ENCODE measurements at regions not wholly inside any gene's neighbourhood (a gene's known extent, or its start where the extent isn't known, plus 50 kb on each side); places are given as distances from the start of the nearest gene placed in this dataset.

DNA sequence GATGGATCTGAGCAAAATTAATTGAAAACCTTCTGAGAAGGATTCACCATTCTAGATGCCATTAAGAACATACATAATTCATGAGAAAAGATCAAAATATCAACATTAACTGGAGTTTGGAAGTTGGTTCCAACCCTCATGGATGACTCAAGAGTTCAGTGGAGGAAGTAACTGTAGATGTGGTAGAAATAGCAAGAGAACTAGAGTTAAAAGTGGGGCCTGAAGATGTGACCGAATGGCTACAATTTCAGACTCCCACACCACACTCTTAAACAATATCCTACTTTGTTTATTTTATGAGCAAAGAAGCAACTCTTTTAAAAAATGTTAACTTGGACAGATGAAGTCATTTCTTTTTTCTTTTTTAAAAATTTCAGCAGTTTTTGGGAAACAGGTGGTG is 354.3 kb downstream of the KLF12 start:
- no peak for DNase-seq

DNA sequence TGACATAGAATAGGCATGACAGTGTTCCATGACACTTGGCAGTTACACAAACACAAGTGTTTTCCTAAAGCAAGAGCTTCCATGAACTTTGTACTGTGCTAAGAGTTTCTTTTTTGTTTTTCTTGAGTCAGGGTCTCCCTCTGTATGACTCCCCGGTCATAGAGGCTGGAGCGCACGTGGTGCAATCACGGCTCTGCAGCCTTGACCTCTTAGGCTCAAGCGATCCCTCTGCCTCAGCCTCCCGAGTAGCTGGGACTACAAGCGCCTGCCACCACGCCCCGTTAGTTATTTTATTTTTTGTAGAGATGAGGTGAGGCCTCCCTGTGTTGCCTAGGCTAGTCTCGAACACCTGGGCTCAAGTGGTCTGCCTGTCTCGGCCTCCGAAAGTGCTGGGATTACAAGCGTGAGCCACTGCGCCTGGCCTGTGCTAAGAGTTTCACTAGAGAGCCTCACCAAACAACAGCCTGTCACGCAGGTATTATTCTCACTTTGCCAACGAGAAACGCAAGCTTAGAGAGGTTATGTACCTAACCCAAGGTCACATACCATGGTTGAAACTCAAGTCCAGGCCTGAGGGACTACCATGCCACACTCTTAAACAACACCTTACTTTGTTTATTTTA is 355.9 kb downstream of the KLF12 start:
- DNase-seq, result no peak

DNA sequence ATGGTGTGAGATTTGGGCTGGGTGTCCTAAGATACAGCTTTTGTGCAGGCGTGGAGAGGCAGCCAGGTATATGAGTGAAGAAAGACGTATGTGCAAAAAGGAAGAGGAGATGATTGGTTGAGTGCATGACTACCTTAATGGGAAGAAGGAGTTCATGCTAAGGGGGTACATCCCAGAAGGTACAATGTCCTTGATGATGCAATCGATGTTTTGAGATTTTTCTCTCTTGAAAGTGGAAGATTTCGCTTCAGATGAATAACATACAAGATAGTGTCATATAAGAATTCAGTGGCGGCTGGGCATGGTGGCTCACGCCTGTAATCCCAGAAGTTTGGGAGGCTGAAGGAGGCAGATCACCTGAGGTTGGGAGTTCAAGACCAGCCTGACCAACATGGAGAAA is 357.1 kb downstream of the KLF12 start:
- no peak for DNase-seq

DNA sequence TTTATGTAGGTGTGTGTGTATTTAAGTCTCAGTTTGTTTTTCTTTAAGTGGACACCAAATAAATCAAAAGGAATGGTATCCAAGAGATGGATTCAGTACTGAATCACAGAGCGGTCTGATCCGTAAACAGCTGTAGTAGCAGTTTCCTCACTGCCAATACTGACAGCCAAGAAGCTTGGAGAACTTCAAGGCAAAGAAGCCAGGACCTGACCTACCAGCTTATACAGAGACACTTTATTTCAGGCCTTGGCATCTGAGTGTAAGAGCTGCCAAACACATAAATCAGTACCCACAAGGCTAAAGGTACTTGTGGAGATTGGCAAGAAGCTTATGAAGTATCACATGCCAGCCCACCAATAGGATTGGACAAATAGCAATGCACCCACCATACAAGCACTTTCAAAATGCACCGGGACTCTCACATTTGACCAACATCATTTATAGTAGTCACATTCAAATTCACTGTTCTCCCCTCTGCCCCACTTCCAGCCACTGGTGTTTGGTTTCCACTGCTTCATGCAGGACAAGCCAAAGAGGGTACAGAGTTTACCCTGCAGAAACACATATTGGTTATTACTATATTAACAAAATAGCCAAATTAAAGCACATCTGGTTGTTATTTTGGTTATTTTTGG is 357.9 kb downstream of the KLF12 start:
- no peak for DNase-seq

DNA sequence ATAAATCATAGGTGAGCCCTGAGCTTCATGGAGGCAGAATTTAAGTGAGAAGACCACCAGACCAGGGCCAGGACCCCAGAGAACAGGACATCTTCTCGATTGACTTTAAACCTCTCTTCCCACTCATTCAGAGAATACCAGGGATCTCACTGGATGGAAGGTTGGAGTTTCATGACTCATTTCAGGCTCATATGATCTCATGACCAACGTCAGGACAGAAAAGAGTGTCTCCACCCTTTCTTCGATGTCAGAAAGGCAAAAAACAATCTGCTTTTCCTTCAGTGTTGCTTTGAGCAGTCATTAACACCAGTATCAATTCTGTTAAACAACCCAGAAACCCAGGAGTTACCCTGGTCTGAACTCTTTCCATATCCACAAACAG is 361.0 kb downstream of the KLF12 start:
- no peak for DNase-seq

DNA sequence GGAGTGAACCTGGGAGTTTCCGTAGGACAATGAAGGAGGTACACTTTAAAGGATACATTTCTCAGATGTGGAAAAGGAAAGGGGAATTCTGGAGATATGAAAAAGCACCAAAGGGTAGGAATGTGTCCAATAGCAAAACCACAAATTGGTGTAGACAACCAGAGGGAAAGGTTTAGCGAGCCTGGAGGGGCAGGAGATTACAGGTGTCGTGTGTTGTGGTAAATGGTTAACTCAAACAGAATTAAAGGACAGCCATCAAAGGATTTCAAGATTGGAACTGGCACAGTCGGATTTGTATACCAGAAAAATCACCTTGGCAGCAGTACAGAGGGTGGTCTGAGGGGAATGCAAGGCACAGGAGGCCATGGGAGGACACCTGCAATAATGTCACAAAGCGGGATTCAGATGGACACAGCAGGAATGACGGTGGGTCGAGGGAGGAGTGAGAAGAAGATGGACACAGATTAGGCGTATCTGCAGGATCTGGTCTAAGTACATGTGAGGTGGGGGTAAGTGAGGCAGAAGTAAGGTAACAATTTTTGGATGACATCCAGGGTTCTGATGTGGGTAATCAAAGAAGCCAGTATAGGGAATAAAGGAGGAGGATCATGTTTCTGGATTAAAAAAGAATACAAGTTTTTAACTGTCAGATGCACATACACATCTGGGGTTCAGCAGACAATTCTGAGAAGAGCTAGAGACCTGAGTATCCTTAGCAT is 361.6 kb downstream of the KLF12 start:
- DNase-seq, result no peak

DNA sequence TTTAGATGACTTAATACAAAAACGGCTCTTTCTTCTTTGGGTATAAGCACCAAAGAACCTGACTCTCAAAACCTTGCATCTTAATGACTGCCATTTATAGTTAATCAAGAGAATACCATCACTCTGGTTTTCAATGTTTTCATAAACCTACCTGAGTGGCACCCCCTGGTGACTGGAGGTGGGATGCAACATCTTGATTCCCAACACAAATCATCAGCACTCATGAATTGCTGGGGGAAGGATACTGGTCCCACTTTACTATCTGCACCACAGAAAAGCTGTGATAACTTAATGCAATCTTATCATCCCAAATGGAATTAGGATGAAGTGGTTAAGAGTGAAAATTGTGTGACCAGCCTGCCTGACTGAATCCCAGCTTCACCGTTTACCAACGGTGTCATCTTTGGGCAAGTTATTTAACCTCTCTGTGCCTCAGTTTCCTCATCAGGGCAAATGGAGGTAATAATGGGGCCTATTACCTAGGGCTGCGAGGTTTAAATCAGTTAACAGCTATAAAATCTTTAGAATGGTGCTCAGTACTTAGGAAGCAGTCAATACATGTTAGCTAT is 366.4 kb downstream of the KLF12 start:
- no peak for DNase-seq

DNA sequence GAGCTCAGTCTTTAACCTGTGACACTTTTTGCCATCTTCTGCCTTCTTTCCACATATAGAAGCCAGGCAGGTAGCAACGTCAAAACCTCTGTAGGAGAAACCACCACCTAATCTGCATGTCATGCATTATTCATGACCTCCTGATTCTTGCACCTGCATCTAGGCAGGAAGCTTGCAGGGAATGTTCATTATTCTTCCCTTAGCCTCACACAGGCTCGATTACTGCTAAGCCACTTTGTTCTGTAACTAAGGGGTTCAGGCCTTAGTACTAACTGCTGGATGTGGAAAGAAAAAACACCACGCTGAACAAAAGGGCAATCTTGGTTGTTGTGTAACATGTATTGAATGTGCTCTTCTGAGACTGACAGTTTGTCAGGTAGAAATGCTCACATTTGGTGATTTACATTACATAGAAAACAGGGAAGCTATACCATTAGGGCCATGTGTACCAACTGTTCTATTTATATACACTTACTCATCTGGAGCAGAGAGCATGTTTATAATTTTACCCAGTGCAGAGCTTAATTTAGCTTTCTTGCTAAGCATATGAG is 366.9 kb downstream of the KLF12 start:
- DNase-seq, result no peak

DNA sequence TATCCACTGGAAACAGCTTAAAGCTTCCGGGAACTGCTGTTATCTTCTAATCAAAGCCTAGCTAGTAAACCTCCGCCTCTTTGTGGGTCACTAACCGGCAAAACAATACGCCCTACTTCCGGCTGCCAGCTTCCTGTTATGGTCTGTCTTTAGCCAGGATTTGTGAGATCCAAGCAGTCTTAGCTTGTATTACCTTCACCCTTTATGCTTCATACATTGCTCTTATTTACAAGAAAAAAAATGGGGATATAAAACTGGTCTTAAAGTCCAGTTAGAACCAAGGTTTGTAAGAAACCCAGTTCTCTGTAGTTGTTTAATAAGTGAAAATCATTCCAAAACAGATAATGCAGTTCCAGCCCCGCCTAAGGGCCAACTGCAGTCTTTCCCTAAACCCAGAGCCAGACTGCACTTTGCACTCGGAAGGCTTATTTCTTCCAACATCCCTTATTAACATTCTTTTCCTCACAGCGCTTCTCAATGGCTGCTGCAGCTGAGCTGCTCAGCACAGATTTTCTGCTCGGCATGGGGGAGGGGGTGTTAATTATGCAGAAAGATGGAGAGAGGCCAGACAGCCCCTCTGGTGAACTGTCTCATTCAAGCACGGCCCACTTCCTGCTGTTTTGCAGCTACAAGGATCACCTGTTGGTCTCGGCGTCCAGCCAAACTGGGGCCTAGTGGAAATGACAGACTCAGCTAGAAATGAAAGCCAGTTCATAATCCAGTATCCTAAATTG is 368.4 kb downstream of the KLF12 start:
- peak; percentile 25 for DNase-seq

DNA sequence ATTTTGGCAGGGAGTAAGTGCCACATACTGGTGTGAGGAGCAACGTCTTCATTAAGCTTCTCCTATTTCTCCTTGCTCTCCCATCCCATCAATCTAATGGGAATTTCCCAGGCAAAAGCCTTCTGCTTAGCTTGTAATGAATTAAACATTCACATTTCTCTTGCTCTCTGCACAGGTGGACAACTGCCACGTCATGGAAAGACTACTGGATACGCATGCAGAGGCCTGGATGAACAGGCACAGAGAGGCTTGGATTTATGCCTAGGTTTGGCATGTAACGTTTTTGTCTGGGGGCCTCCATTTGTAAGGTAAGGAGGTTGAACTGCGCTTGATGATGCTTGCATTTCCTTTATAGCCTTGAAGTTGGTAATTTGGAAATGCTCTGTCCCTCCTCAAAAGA is 374.8 kb downstream of the KLF12 start:
- no peak for DNase-seq

DNA sequence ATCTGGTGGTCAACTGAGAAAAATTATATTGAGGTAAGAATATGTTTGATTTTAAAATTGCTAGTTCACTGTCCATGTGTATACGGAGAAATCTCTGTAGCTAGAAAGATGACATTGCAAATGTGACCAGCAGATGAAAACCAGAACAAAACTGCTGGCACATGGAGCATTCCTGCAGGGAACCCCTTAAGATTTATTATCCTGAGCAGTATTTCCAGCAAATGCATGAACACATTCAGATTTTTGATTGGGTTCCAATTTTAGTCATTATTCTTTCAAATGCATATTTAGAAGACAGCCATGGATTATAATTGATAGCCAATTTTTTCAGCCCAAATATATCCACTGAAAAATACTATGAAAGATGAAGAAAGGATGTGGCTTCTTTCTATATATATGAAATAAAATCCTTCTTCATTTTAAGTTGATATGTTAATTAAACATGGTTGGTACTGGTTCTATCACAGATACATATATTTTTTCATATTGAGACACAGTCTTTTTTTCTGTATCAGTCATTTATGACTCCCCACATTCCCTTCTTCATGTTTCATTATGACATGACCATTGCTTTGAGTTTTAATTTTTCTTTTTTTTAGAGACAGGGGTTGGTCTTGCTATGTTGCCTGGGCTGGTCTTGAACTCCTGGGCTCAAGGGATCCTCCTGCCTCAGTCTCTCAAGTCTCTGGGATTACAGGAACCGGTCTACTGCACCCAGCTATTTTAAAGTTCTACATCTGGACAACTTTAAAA is 376.5 kb downstream of the KLF12 start:
- no peak for DNase-seq

DNA sequence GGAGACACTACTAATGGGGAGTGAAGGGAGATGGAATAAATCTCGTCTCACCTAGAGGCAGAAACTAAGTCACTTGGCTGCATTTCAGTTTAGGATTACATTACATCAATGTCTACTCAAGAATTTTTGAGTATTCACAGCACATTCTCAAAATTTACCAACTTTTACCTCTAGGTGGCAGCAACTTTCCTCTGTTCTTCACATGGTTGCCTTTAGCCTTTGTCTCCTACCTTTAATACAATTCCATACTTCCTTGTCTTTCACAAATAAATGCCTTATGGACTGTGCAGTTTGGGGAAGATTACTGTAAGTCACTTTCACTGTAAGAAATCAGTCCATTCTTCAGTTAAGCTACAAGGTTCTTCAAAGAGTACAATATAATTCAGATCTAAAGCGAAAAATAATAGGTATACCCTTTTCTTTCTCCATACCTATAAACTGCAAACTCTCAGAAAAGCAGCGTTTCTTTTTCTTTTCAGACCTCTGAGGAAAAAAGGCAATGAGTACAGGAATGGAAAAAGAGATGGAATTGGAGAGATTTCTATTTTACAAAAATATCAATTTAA is 379.4 kb downstream of the KLF12 start:
- DNase-seq, result peak; percentile 17

DNA sequence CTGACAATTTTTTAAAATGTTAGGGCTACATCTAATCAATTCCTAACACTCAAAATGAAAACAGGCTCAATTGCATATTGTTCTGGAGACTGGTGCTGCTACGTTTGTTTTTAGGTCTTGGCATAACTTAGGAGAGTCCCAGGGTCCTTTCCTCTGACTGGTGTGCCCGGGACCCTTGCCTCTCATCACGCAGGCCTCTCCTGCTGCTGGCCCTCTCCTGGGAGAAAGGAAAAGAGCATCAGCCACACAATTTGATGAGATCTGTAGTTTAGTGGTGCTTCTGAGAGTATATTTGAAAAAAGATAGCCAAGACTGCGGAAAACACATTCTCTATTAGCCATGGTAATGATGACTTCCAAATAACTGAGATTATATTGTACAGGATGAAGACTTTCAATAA is 380.0 kb downstream of the KLF12 start:
- no peak for DNase-seq

DNA sequence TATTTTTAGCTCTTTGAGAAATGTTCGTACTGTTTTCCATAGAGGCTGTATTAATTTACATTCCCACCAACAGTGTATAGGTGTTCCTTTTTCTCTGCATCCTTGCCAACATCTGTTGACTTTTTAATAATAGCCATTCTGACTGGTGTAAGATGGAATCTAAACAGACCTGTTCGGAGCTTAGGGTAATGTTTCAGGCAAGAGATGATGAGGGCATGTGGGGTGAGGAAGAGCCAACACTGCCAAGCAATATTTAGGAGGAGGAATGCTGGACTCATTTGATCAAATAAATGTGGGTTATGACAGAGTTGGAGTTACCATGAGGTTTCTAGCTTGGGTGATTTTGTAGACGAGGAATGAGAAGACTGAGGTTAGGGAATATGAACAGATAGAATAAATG is 382.9 kb downstream of the KLF12 start:
- no peak for DNase-seq

DNA sequence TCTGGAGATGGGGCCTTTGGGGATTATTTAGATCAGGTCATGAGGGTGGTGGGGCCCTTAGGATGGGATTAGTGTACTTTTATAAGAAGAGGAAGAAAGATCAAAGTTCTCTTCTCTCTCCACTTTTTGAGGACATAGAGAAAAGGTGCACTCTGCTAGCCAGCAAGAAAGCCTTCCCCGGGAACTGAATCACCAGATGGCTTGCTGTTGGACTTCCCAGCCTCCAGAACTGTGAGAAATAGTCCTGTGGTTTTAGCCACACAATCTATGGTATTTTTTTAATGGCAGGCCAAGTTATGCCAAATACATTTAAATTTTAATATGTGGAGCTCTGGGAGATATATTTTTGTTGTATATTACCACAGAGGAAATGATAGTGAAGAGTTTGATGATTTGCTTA is 385.8 kb downstream of the KLF12 start:
- DNase-seq, result no peak

DNA sequence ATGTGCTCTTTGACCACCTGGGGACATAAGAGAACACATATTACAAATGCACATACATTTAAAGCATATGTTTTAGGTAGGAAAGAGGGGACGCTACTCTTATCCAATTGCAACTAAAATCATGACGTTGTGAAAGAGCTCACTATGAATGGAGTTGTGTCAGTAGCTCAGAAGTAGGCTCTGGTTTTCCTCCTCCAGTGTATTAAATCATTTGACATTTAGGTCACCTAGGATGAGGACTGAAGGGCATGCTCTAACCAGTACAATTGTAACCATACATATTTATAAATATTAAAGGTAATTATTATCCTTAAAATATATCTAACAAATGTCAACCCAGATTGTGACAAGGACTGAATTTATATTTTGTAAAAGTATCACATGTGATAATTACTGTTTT is 389.0 kb downstream of the KLF12 start:
- DNase-seq, result no peak

DNA sequence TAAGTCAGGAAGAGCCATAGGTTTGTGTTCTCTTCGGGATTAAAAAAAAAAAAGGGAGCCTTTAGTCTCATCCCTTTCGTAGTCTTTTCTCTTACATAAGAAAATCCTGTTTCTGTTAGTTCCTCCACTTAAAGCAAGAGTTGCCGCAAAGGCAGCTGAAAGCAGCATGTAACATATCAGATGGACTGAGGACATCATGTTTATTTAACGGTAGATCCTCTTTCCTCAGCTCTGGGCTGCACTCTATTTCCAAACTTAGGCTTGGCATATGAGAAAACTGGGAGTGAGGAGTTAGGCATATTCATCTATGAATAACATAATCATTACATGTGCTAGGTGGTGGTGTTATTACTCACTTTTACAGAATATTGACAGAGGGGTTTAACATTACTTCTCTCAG is 391.2 kb downstream of the KLF12 start:
- no peak for DNase-seq

DNA sequence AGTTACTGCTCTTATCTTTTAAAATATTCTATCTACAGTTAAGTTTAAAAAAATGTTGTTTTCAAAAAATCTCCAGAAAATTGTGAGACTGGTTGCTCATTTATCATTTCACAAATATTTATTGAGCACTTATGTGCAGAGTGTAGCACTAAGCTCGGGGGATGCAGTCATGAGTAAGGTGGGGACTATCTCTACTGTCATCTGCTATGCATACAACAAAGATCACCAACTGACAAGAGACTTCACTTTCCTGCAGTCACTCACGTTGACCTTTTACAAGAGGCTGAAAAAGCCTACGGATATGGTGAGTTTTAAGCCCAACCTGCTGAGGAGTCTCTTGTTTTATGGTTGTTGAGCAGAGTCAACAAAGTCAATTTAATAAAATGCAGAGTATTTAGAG is 392.5 kb downstream of the KLF12 start:
- no peak for DNase-seq

DNA sequence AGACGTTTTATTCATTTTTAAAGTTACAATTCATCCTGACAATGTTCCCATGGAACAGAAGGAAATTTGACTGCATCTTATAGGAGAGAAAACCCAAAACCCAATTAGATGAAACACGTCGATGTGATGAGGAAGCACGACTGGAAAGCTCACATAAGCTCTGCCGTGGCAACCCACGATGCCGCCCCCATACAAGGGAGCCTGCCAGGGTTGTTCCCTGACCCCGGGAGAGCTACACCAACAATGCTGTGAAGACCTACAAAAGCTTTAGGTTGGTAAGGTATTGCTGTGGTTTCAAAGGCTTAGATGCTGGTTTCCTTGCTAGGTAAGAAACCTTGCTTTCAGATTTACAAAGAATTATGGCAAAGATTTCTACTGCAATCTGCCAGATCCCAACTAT is 393.1 kb downstream of the KLF12 start:
- DNase-seq, result no peak

DNA sequence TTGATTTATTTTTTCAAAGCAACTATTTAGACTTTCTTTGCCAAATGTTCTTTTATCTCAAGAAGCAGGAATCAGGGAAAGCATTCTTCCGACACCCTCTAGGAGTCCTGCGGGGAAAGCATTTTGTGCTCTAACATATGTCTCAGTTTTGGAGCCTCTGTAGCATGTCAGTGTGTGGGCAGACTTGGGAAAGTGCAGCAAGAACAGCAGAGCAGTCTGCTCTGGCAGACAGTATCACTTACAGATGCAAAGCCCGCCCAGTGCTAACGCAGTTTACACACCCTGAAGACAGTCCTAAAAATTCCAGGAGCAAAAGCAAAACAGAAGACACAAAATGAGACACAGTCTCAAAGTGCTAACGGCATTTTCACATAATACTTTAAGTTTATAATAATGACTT is 393.5 kb downstream of the KLF12 start:
- DNase-seq, result no peak

DNA sequence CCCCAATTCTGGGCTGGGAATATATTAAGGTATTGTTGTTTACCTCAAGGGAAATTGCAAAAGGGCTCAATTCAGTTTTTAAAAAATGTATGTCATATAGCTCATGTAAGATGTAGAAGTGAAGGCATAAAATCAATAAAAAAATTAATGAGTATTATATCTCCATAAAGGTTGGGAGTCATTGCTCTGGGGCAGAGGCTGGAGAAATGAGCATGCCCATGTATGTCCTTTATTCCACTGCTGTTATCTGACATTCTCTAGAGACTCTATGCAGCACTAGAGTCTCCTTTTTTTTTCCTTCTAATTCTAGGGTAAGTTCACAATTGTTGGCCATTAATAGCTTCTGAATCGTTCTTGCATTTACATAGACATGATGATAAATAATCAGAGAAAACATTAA is 394.8 kb downstream of the KLF12 start:
- DNase-seq, result no peak

DNA sequence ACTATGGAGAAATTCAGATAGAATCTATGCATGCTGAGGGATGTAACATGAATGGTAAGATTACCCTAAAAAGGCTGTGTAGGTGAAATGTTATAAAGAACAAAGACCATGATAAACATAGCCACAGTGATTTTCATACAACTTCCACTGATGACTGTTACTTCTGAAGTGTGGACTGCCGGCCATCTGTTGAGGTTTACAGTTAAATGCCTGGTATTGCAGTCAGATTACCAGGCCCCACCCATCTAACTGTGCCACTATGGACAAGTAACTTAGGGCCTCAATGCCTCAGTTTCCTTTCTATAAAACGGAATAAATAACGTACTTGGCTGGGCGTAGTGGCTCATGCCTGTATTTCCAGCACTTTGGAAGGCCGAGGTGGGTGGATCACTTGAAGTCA is 395.6 kb downstream of the KLF12 start:
- DNase-seq, result no peak

All from GF-D8 (cell line).